ENCODE measurements at regions not wholly inside any gene's neighbourhood (a gene's known extent, or its start where the extent isn't known, plus 50 kb on each side); places are given as distances from the start of the nearest gene placed in this dataset.

- TF ChIP-seq CTCF (IDR thresholded peaks at IDR 0.05; ENCODE audit: extremely low read depth in 1 of 2, insufficient read depth in 1 of 2, low read depth in 1 of 2, low read length in 2 of 2) (no peak), POLR2AphosphoS5 (IDR thresholded peaks at IDR 0.05; ENCODE audit: insufficient read depth, low read depth, low read length) (no peak), MAX (IDR thresholded peaks at IDR 0.05; ENCODE audit: insufficient read depth, insufficient read length) (no peak), POLR2A (IDR thresholded peaks at IDR 0.05; ENCODE audit: low read depth, low read length) (no peak), EZH2 (IDR thresholded peaks at IDR 0.05; ENCODE audit: borderline replicate concordance, low read depth, low read length, severe bottlenecking) (no peak), GATA2 (IDR thresholded peaks at IDR 0.05; ENCODE audit: insufficient read depth, insufficient read length, low read depth, low read length) (no peak), FOS (IDR thresholded peaks at IDR 0.05; ENCODE audit: borderline replicate concordance, insufficient read depth, low read length) (no peak), JUN (IDR thresholded peaks at IDR 0.05; ENCODE audit: borderline replicate concordance, insufficient read depth, insufficient read length, low read depth) (no peak)
Observed at GRCh38 chr5:90166816-90167215, 242.7 kb downstream of the CETN3 start.

Data from endothelial cell of umbilical vein (primary cell).